ENCODE measurements at regions not wholly inside any gene's neighbourhood (a gene's known extent, or its start where the extent isn't known, plus 50 kb on each side); places are given as distances from the start of the nearest gene placed in this dataset.
A peak's percentile ranks its signal among the peaks of the same experiment; 100 is the strongest.

GRCh38 chr2:163347982-163348856 lies 387.6 kb downstream of the FIGN start:
- peak overlapping the region; percentile 57 to 81 for H3K27ac ChIP-seq (ENCODE audit: low read depth in 1 of 2, low read length in 2 of 2)
- DNase-seq, result peak; percentile 85 to 90
- WGBS, 2 donors, result 4 to 5% methylated on average over 42 to 46 of the region's 46 CpGs
- no peaks in the 10 kb centered on the region for H3K36me3 ChIP-seq (ENCODE audit: control insufficient read depth in 1 of 2, insufficient read depth in 2 of 2, low read length in 1 of 2)
- H3K4me3 ChIP-seq (ENCODE audit: low read length in 2 of 2), result peak overlapping the region; percentile 16 to 27
- H3K9me3 ChIP-seq (ENCODE audit: control insufficient read depth, low read length), result no peaks in the 10 kb centered on the region
- intact Hi-C loops (cut with DNase I), result loop anchor here (5.0 to 10.0 kb wide), 6 partner anchors 384 to 1084 kb away; no protein-coding TSS in a partner anchor
- ATAC-seq (ENCODE audit: low FRiP score), result peak; percentile 89
- H3K4me1 ChIP-seq (ENCODE audit: control insufficient read depth in 1 of 2, insufficient read depth in 2 of 2, low read length in 2 of 2), result peaks cover 2 to 3% of the 10 kb centered on the region in 2 donors
- no peaks in the 10 kb centered on the region for H3K27me3 ChIP-seq (ENCODE audit: control insufficient read depth in 1 of 2, insufficient read depth in 2 of 2, low read length in 1 of 2)

GRCh38 chr2:163345795-163346573 lies 389.8 kb downstream of the FIGN start:
- Histone ChIP-seq H3K4me3 (ENCODE audit: low read length in 2 of 2) (no peak overlapping the region), H3K4me1 (ENCODE audit: control insufficient read depth in 1 of 2, insufficient read depth in 2 of 2, low read length in 2 of 2) (peaks cover 0 to 3% of the 10 kb centered on the region in 2 donors), H3K27ac (ENCODE audit: low read depth in 1 of 2, low read length in 2 of 2) (no peak overlapping the region), H3K27me3 (ENCODE audit: control insufficient read depth in 1 of 2, insufficient read depth in 2 of 2, low read length in 1 of 2) (no peaks in the 10 kb centered on the region), H3K36me3 (ENCODE audit: control insufficient read depth in 1 of 2, insufficient read depth in 2 of 2, low read length in 1 of 2) (no peaks in the 10 kb centered on the region), H3K9me3 (ENCODE audit: control insufficient read depth, low read length) (no peaks in the 10 kb centered on the region)
- 2 to 4% methylated on average over 6 of the region's 6 CpGs for WGBS, 2 donors
- no peak for DNase-seq
- ATAC-seq (ENCODE audit: low FRiP score), result peak; percentile 47
- intact Hi-C loops (cut with DNase I), result loop anchor here (5.0 to 10.0 kb wide), 6 partner anchors 386 to 1086 kb away; no protein-coding TSS in a partner anchor

GRCh38 chr2:163343316-163343715 lies 392.5 kb downstream of the FIGN start:
- peaks cover 0 to 1% of the 10 kb centered on the region in 2 donors for H3K4me1 ChIP-seq (ENCODE audit: control insufficient read depth in 1 of 2, insufficient read depth in 2 of 2, low read length in 2 of 2)
- ATAC-seq (ENCODE audit: low FRiP score) (no peak), DNase-seq (no peak)
- H3K27me3 ChIP-seq (ENCODE audit: control insufficient read depth in 1 of 2, insufficient read depth in 2 of 2, low read length in 1 of 2), result no peaks in the 10 kb centered on the region
- intact Hi-C loops (cut with DNase I), result loop anchor here (10.0 kb wide), 2 partner anchors 721 to 1081 kb away; no protein-coding TSS in a partner anchor
- no peaks in the 10 kb centered on the region for H3K9me3 ChIP-seq (ENCODE audit: control insufficient read depth, low read length)
- H3K36me3 ChIP-seq (ENCODE audit: control insufficient read depth in 1 of 2, insufficient read depth in 2 of 2, low read length in 1 of 2), result no peaks in the 10 kb centered on the region
- H3K27ac ChIP-seq (ENCODE audit: low read depth in 1 of 2, low read length in 2 of 2), result no peak overlapping the region
- WGBS, 2 donors, result 90% methylated on average over 7 of the region's 7 CpGs
- no peak overlapping the region for H3K4me3 ChIP-seq (ENCODE audit: low read length in 2 of 2)

GRCh38 chr2:163341426-163341825 lies 394.4 kb downstream of the FIGN start:
- H3K27me3 ChIP-seq (ENCODE audit: control insufficient read depth in 1 of 2, insufficient read depth in 2 of 2, low read length in 1 of 2), result no peaks in the 10 kb centered on the region
- ATAC-seq (ENCODE audit: low FRiP score), result no peak
- no peak overlapping the region for H3K4me3 ChIP-seq (ENCODE audit: low read length in 2 of 2)
- DNase-seq, result no peak
- peaks cover 0 to 1% of the 10 kb centered on the region in 2 donors for H3K4me1 ChIP-seq (ENCODE audit: control insufficient read depth in 1 of 2, insufficient read depth in 2 of 2, low read length in 2 of 2)
- 72 to 79% methylated on average over 2 of the region's 2 CpGs for WGBS, 2 donors
- no peaks in the 10 kb centered on the region for H3K9me3 ChIP-seq (ENCODE audit: control insufficient read depth, low read length)
- intact Hi-C loops (cut with DNase I), result loop anchor here (10.0 kb wide), 2 partner anchors 723 to 1083 kb away; no protein-coding TSS in a partner anchor
- H3K27ac ChIP-seq (ENCODE audit: low read depth in 1 of 2, low read length in 2 of 2), result no peak overlapping the region
- no peaks in the 10 kb centered on the region for H3K36me3 ChIP-seq (ENCODE audit: control insufficient read depth in 1 of 2, insufficient read depth in 2 of 2, low read length in 1 of 2)

GRCh38 chr2:163338270-163338669 lies 397.5 kb downstream of the FIGN start:
- Histone ChIP-seq H3K4me1 (ENCODE audit: control insufficient read depth in 1 of 2, insufficient read depth in 2 of 2, low read length in 2 of 2) (no peaks in the 10 kb centered on the region), H3K9me3 (ENCODE audit: control insufficient read depth, low read length) (no peaks in the 10 kb centered on the region), H3K4me3 (ENCODE audit: low read length in 2 of 2) (no peak overlapping the region), H3K36me3 (ENCODE audit: control insufficient read depth in 1 of 2, insufficient read depth in 2 of 2, low read length in 1 of 2) (no peaks in the 10 kb centered on the region), H3K27me3 (ENCODE audit: control insufficient read depth in 1 of 2, insufficient read depth in 2 of 2, low read length in 1 of 2) (no peaks in the 10 kb centered on the region), H3K27ac (ENCODE audit: low read depth in 1 of 2, low read length in 2 of 2) (no peak overlapping the region)
- WGBS, 2 donors, result 88 to 90% methylated on average over 3 of the region's 3 CpGs
- DNase-seq (no peak), ATAC-seq (ENCODE audit: low FRiP score) (no peak)
- intact Hi-C loops (cut with DNase I), result no loop called here

GRCh38 chr2:163324677-163325076 lies 411.1 kb downstream of the FIGN start:
- H3K4me3 ChIP-seq (ENCODE audit: low read length in 2 of 2), result no peak overlapping the region
- no peaks in the 10 kb centered on the region for H3K4me1 ChIP-seq (ENCODE audit: control insufficient read depth in 1 of 2, insufficient read depth in 2 of 2, low read length in 2 of 2)
- 66 to 78% methylated on average over 2 of the region's 2 CpGs for whole genome bisulfite sequencing, 2 donors
- intact Hi-C loops (cut with DNase I), result no loop called here
- no peaks in the 10 kb centered on the region for H3K9me3 ChIP-seq (ENCODE audit: control insufficient read depth, low read length)
- DNase-seq (no peak), ATAC-seq (ENCODE audit: low FRiP score) (no peak)
- no peak overlapping the region for H3K27ac ChIP-seq (ENCODE audit: low read depth in 1 of 2, low read length in 2 of 2)
- no peaks in the 10 kb centered on the region for H3K27me3 ChIP-seq (ENCODE audit: control insufficient read depth in 1 of 2, insufficient read depth in 2 of 2, low read length in 1 of 2)
- H3K36me3 ChIP-seq (ENCODE audit: control insufficient read depth in 1 of 2, insufficient read depth in 2 of 2, low read length in 1 of 2), result no peaks in the 10 kb centered on the region

GRCh38 chr2:163319006-163319405 lies 416.8 kb downstream of the FIGN start:
- Histone ChIP-seq H3K27me3 (ENCODE audit: control insufficient read depth in 1 of 2, insufficient read depth in 2 of 2, low read length in 1 of 2) (no peaks in the 10 kb centered on the region), H3K4me3 (ENCODE audit: low read length in 2 of 2) (no peak overlapping the region), H3K9me3 (ENCODE audit: control insufficient read depth, low read length) (peaks cover 4% of the 10 kb centered on the region), H3K4me1 (ENCODE audit: control insufficient read depth in 1 of 2, insufficient read depth in 2 of 2, low read length in 2 of 2) (no peaks in the 10 kb centered on the region), H3K27ac (ENCODE audit: low read depth in 1 of 2, low read length in 2 of 2) (no peak overlapping the region), H3K36me3 (ENCODE audit: control insufficient read depth in 1 of 2, insufficient read depth in 2 of 2, low read length in 1 of 2) (no peaks in the 10 kb centered on the region)
- 69 to 70% methylated on average over 2 of the region's 2 CpGs for WGBS, 2 donors
- ATAC-seq (ENCODE audit: low FRiP score), result no peak
- DNase-seq, result no peak
- intact Hi-C loops (cut with DNase I), result no loop called here

GRCh38 chr2:163314712-163315111 lies 421.1 kb downstream of the FIGN start:
- WGBS, 2 donors, result 93 to 94% methylated on average over 2 of the region's 2 CpGs
- no peak overlapping the region for H3K4me3 ChIP-seq (ENCODE audit: low read length in 2 of 2)
- H3K9me3 ChIP-seq (ENCODE audit: control insufficient read depth, low read length), result peaks cover 4% of the 10 kb centered on the region
- H3K27ac ChIP-seq (ENCODE audit: low read depth in 1 of 2, low read length in 2 of 2), result no peak overlapping the region
- ATAC-seq (ENCODE audit: low FRiP score) (no peak), DNase-seq (no peak)
- no peaks in the 10 kb centered on the region for H3K4me1 ChIP-seq (ENCODE audit: control insufficient read depth in 1 of 2, insufficient read depth in 2 of 2, low read length in 2 of 2)
- H3K27me3 ChIP-seq (ENCODE audit: control insufficient read depth in 1 of 2, insufficient read depth in 2 of 2, low read length in 1 of 2), result no peaks in the 10 kb centered on the region
- intact Hi-C loops (cut with DNase I), result no loop called here
- H3K36me3 ChIP-seq (ENCODE audit: control insufficient read depth in 1 of 2, insufficient read depth in 2 of 2, low read length in 1 of 2), result no peaks in the 10 kb centered on the region

All from aorta (tissue), 5 donors.